T-cell (primary cell): ENCODE measurements at regions not wholly inside any gene's neighbourhood (a gene's known extent, or its start where the extent isn't known, plus 50 kb on each side); places are given as distances from the start of the nearest gene placed in this dataset.
"Not testable (repeated sequence)": the region's sequence is repeated elsewhere in the genome, so short reads cannot be mapped to it uniquely, and the experiment has no call there.

Experiments
- ATAC-seq, 4 experiments: fragments of 200-7000 bp in 3 of 4; fragments of 150-1000 bp in 1 of 4; cut with Tn5 transposase; replicated peaks in 1 of 4; 1 replicate in 3 of 4; 2 replicates in 1 of 4; pipeline ENCODE4 v1.10.0; 2021; ENCODE audit warnings: moderate library complexity in 3 of 4, mild to moderate bottlenecking in 2 of 4, moderate number of reproducible peaks in 1 of 4
- CTCF ChIA-PET, 2 donors: fragments of 300-600 bp; sonication (Branson Sonifier 250); formaldehyde crosslinking; loops; one replicate each; lab custom pipeline; 2022; ENCODE audit warnings: antibody characterized with exemption in 2 of 2; lab: Charles Lee
- POLR2A ChIA-PET, 2 donors: fragments of 300-600 bp; sonication (Branson Sonifier 250); formaldehyde crosslinking; loops; one replicate each; lab custom pipeline; 2022; ENCODE audit warnings: antibody characterized with exemption in 2 of 2; lab: Charles Lee
- DNase-seq, 35 experiments: peaks; one replicate each; pipeline versions ENCODE4 v3.0.0 to v3.0.0-alpha.2; 2013 to 2023
- H3K27ac ChIP-seq: one replicate; pipeline ENCODE4 v1.5.1; 2013; ENCODE audit warnings: low read length
- H3K27me3 ChIP-seq, 2 experiments: replicated peaks in 1 of 2; 1 replicate in 1 of 2; 2 replicates in 1 of 2; pipeline versions ENCODE4 v1.6.1 to v1.7.0; 2013; ENCODE audit warnings: low read length in 1 of 2, mixed read lengths in 1 of 2; ENCODE audit not compliant: control insufficient read depth in 2 of 2, insufficient read depth in 2 of 2; ENCODE audit errors: extremely low read depth in 1 of 2
- H3K36me3 ChIP-seq, 2 donors: 1 replicate in 1 of 2; 2 replicates in 1 of 2; pipeline versions ENCODE4 v1.6.1 to v1.7.0; 2013; ENCODE audit warnings: low read length in 1 of 2; ENCODE audit not compliant: control insufficient read depth in 2 of 2, insufficient read depth in 1 of 2; ENCODE audit errors: extremely low read depth in 1 of 2
- H3K4me1 ChIP-seq, 2 experiments: 1 replicate in 1 of 2; 2 replicates in 1 of 2; pipeline versions ENCODE4 v1.6.1 to v1.7.0; 2013; ENCODE audit warnings: low read length in 2 of 2, mixed read lengths in 1 of 2; ENCODE audit not compliant: insufficient read depth in 2 of 2, control insufficient read depth in 1 of 2; ENCODE audit errors: extremely low read depth in 1 of 2
- H3K4me3 ChIP-seq, 2 donors: 1 replicate in 1 of 2; 2 replicates in 1 of 2; pipeline versions ENCODE4 v1.5.1 to v1.7.0; 2013; ENCODE audit warnings: mild to moderate bottlenecking in 2 of 2, low read length in 1 of 2, moderate library complexity in 1 of 2; ENCODE audit not compliant: control insufficient read depth in 1 of 2; ENCODE audit errors: extremely low read depth in 1 of 2
- H3K9me3 ChIP-seq: 2 replicates; pipeline ENCODE4 v1.7.0; 2013
- H3K27ac Mint-ChIP-seq, 2 donors: one replicate each; pipeline ENCODE4 v1.8.0; 2020 to 2021; ENCODE audit warnings: mild to moderate bottlenecking in 2 of 2, mixed read lengths in 2 of 2
- H3K27me3 Mint-ChIP-seq, 2 donors: one replicate each; pipeline ENCODE4 v1.8.0; 2021 to 2022; ENCODE audit warnings: mixed read lengths in 2 of 2
- H3K36me3 Mint-ChIP-seq: one replicate; pipeline ENCODE4 v1.8.0; 2021; ENCODE audit warnings: mixed read lengths
- H3K4me1 Mint-ChIP-seq, 3 donors: one replicate each; pipeline ENCODE4 v1.8.0; 2020 to 2022; ENCODE audit warnings: mixed read lengths in 3 of 3, mild to moderate bottlenecking in 1 of 3
- H3K4me3 Mint-ChIP-seq, 3 donors: one replicate each; pipeline ENCODE4 v1.8.0; 2020 to 2022; ENCODE audit warnings: mild to moderate bottlenecking in 3 of 3, mixed read lengths in 3 of 3, moderate library complexity in 3 of 3
- H3K9me3 Mint-ChIP-seq, 3 donors: one replicate each; pipeline ENCODE4 v1.8.0; 2020 to 2022; ENCODE audit warnings: mixed read lengths in 3 of 3
- WGBS: methylation state at CpG from one replicate; pipeline ENCODE4 v1.1.5; 2013; ENCODE audit warnings: missing lambda C conversion rate; ENCODE audit not compliant: insufficient coverage; 5-methylcytosine and 5-hydroxymethylcytosine counted together

DNA sequence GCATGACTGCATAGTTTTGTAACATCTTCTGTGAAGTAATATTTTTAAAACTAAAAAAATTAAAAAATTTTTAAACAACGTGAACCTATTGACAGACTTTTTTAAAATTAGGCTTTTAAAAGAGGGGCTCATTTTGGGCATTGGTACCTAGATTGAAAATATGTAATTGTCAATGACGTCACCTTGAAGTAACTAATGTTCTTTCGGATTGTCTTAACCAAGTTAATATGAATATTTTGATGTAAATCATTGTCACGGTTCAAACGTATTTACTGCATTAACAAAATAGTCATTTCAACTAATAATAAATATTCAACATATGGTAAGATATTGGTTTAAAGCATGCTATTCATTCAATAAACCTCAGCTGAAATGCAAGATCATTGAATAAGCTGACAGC, 719.8 kb downstream of the ANKRD7 start:
- Histone ChIP-seq H3K27me3 (no peaks in the 10 kb centered on the region), H3K36me3 (no peaks in the 10 kb centered on the region), H3K9me3 (no peaks in the 10 kb centered on the region), H3K4me3 (no peak overlapping the region), H3K27ac (no peak overlapping the region), H3K4me1 (no peaks in the 10 kb centered on the region)
- ATAC-seq (no peak), DNase-seq (no peak)
- no peaks in the 10 kb centered on the region for H3K36me3 Mint-ChIP-seq
- ChIA-PET POLR2A (no interaction called here), CTCF (no interaction called here)
- no peak overlapping the region for H3K4me3 Mint-ChIP-seq
- peaks cover 0 to 8% (median 6%) of the 10 kb centered on the region in 3 donors for H3K9me3 Mint-ChIP-seq
- no peaks in the 10 kb centered on the region for H3K4me1 Mint-ChIP-seq
- WGBS: no CpG with 5 or more reads among the region's 5 CpGs
- H3K27me3 Mint-ChIP-seq: no peaks in the 10 kb centered on the region
- no peak overlapping the region for H3K27ac Mint-ChIP-seq

DNA sequence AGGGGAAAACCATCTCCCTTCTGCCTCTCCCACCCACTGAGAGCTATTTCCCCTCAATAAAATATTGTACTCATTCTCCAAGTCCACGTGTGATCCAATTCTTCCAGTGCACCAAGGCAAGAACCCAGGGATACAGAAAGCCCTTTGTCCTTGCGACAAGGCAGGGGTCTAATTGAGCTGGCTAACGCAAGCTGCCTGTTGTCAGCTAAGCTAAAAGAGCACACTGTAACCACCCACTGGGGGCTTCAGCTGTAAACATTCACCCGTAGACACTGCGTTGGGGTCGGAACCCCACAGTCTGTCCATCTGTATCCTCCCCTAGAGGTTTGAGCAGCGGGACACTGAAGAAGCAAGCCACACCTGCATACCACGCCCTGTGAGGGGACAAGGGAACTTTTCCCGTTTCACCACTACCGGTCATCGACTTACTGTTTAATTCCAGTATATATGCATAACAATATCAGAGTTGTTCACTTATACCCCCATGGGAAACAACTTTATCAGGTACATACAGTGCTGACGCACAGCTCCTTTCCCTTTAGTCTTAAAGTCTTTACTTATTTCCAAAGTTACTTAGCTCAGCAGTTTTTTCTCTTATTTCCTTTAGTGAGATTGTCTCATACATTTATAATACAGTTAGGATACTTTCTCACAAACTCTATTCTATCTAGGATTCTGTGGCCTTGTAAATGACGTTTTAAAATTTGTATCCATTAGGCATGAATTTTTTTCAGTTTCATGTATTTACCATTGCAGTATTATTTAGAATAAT, 721.6 kb downstream of the ANKRD7 start:
- no peak overlapping the region for H3K27ac ChIP-seq
- H3K4me1 ChIP-seq: no peaks in the 10 kb centered on the region
- no peaks in the 10 kb centered on the region for H3K27me3 ChIP-seq
- no peak overlapping the region for H3K4me3 ChIP-seq
- Mint-ChIP-seq H3K27ac (no peak overlapping the region), H3K4me1 (no peaks in the 10 kb centered on the region), H3K36me3 (no peaks in the 10 kb centered on the region), H3K27me3 (no peaks in the 10 kb centered on the region), H3K4me3 (no peak overlapping the region), H3K9me3 (peaks cover 0 to 11% (median 10%) of the 10 kb centered on the region in 3 donors)
- WGBS: 83% methylated on average over 3 of the region's 13 CpGs
- no peaks in the 10 kb centered on the region for H3K9me3 ChIP-seq
- ChIA-PET POLR2A (no interaction called here), CTCF (no interaction called here)
- DNase-seq: no peak
- H3K36me3 ChIP-seq: no peaks in the 10 kb centered on the region
- ATAC-seq: no peak

GRCh38 chr7:118948508-118948907, 724.0 kb downstream of the ANKRD7 start:
- H3K27ac Mint-ChIP-seq: no peak overlapping the region
- Histone ChIP-seq H3K9me3 (no peaks in the 10 kb centered on the region), H3K4me1 (no peaks in the 10 kb centered on the region), H3K27me3 (no peaks in the 10 kb centered on the region), H3K36me3 (no peaks in the 10 kb centered on the region), H3K4me3 (no peak overlapping the region), H3K27ac (no peak overlapping the region)
- no peaks in the 10 kb centered on the region for H3K36me3 Mint-ChIP-seq
- H3K4me3 Mint-ChIP-seq: no peak overlapping the region
- POLR2A ChIA-PET: no interaction called here
- no peaks in the 10 kb centered on the region for H3K27me3 Mint-ChIP-seq
- H3K4me1 Mint-ChIP-seq: no peaks in the 10 kb centered on the region
- peaks cover 6 to 16% (median 14%) of the 10 kb centered on the region in 3 donors for H3K9me3 Mint-ChIP-seq
- ATAC-seq (no peak), DNase-seq (no peak)
- CTCF ChIA-PET: no interaction called here

- H3K27me3 Mint-ChIP-seq: no peaks in the 10 kb centered on the region
- peaks cover 6 to 16% (median 14%) of the 10 kb centered on the region in 3 donors for H3K9me3 Mint-ChIP-seq
- no peak overlapping the region for H3K27ac Mint-ChIP-seq
- ChIA-PET POLR2A (no interaction called here), CTCF (no interaction called here)
- no peak overlapping the region for H3K4me3 Mint-ChIP-seq
- Histone ChIP-seq H3K4me3 (no peak overlapping the region), H3K9me3 (no peaks in the 10 kb centered on the region), H3K27me3 (no peaks in the 10 kb centered on the region), H3K36me3 (no peaks in the 10 kb centered on the region), H3K27ac (no peak overlapping the region), H3K4me1 (no peaks in the 10 kb centered on the region)
- no peaks in the 10 kb centered on the region for H3K4me1 Mint-ChIP-seq
- H3K36me3 Mint-ChIP-seq: no peaks in the 10 kb centered on the region
- no CpG with 5 or more reads among the region's 1 CpG for WGBS
- DNase-seq: no peak
- ATAC-seq: no peak
Observed at GRCh38 chr7:118949031-118949430, 724.5 kb downstream of the ANKRD7 start.

DNA sequence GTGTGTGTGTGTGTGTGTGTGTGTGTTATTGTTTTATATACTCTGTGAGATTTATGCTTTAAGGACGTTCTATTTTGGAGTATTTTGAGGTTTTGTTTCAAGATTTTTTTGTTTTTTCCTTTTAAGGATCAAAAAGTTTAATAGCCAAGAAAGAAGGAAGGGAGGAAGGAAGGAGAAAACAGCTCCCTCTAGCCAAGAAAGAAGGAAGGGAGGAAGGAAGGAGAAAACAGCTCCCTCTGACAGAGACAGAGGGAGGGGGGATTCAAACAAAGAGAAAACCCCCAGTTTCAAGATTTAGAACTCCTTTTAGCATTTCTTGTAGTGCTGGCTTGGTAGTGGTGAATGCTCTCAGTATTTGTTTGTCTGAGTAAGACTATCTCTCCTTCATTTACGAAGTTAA, 731.8 kb downstream of the ANKRD7 start:
- H3K27ac Mint-ChIP-seq, H3K4me1 ChIP-seq, ATAC-seq, H3K4me1 Mint-ChIP-seq, CTCF ChIA-PET, H3K4me3 Mint-ChIP-seq, H3K36me3 ChIP-seq, H3K27me3 ChIP-seq, H3K36me3 Mint-ChIP-seq, POLR2A ChIA-PET, H3K4me3 ChIP-seq, H3K27ac ChIP-seq, H3K9me3 ChIP-seq, DNase-seq, H3K27me3 Mint-ChIP-seq: not testable (repeated sequence)
- no CpG with 5 or more reads among the region's 2 CpGs for WGBS
- peaks cover 10 to 20% (median 14%) of the 10 kb centered on the region in 3 donors for H3K9me3 Mint-ChIP-seq

- Histone ChIP-seq H3K36me3 (no peaks in the 10 kb centered on the region), H3K27me3 (no peaks in the 10 kb centered on the region), H3K4me3 (no peak overlapping the region), H3K4me1 (no peaks in the 10 kb centered on the region), H3K27ac (no peak overlapping the region), H3K9me3 (no peaks in the 10 kb centered on the region)
- Mint-ChIP-seq H3K36me3 (no peaks in the 10 kb centered on the region), H3K27me3 (no peaks in the 10 kb centered on the region), H3K27ac (no peak overlapping the region), H3K4me3 (no peak overlapping the region), H3K9me3 (peaks cover 8 to 19% (median 9%) of the 10 kb centered on the region in 3 donors), H3K4me1 (no peaks in the 10 kb centered on the region)
- CTCF ChIA-PET: no interaction called here
- WGBS: 50% methylated on average over 1 of the region's 1 CpG
- no peak for DNase-seq
- ATAC-seq: no peak
- POLR2A ChIA-PET: no interaction called here
Observed at GRCh38 chr7:118969370-118969769, 744.9 kb downstream of the ANKRD7 start.

DNA sequence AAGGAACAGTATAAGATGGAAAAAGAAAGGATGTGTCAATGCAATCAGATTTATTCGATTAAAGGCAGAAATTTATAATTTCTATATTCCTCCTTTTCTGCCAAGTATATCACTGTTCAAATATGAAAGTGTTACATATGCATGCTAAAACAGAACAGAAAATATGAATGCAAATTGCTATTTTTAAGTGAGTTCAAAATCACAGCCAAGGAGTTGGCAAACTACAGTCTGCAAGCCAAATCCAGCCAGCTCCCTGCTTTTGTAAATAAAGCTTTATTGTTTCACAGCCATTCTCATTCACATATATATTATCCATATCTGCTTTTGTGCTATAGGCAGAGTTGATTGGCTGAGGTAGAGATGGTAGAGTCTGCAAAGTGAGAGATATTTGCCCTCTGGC, 747.2 kb downstream of the ANKRD7 start:
- Mint-ChIP-seq H3K27ac (no peak overlapping the region), H3K27me3 (no peaks in the 10 kb centered on the region), H3K4me1 (no peaks in the 10 kb centered on the region), H3K4me3 (no peak overlapping the region), H3K36me3 (no peaks in the 10 kb centered on the region), H3K9me3 (peaks cover 8 to 18% (median 9%) of the 10 kb centered on the region in 3 donors)
- no peaks in the 10 kb centered on the region for H3K9me3 ChIP-seq
- no peaks in the 10 kb centered on the region for H3K4me1 ChIP-seq
- H3K27me3 ChIP-seq: no peaks in the 10 kb centered on the region
- ATAC-seq (no peak), DNase-seq (no peak)
- H3K36me3 ChIP-seq: no peaks in the 10 kb centered on the region
- ChIA-PET CTCF (no interaction called here), POLR2A (no interaction called here)
- no peak overlapping the region for H3K27ac ChIP-seq
- H3K4me3 ChIP-seq: no peak overlapping the region
- WGBS: no CpG with 5 or more reads among the region's 1 CpG
